Brain microvascular endothelial cell (primary cell): ENCODE measurements at regions not wholly inside any gene's neighbourhood (a gene's known extent, or its start where the extent isn't known, plus 50 kb on each side); places are given as distances from the start of the nearest gene placed in this dataset.

Experiments
- DNase-seq: peaks from one replicate; pipeline ENCODE4 v3.0.0-alpha.2; 2020
- H3K27ac ChIP-seq: fragments of 250-450 bp; sonication (Bioruptor Pico); 2 replicates; pipeline ENCODE4 v1.5.1; 2020; ENCODE audit warnings: mild to moderate bottlenecking, moderate library complexity
- H3K27me3 ChIP-seq: fragments of 250-450 bp; sonication (Bioruptor Pico); replicated peaks from 2 replicates; pipeline ENCODE4 v1.5.1; 2020; ENCODE audit warnings: mild to moderate bottlenecking
- H3K36me3 ChIP-seq: fragments of 250-450 bp; sonication (Bioruptor Pico); replicated peaks from 2 replicates; pipeline ENCODE4 v1.5.1; 2020; ENCODE audit warnings: mild to moderate bottlenecking
- H3K4me3 ChIP-seq: 2 replicates; pipeline ENCODE4 v1.5.1; 2011; ENCODE audit warnings: low read depth, mild to moderate bottlenecking, control low read depth, low read length, moderate library complexity
- in situ Hi-C: cut with HindIII; loops from 2 replicates; pipeline ENCODE4 v1.10.0; 2017; ENCODE audit warnings: low sequenced_read_pairs, low pct_ligation_motif_present
- TF ChIP-seq, protein P1 (sequence below): IDR thresholded peaks from 2 replicates; pipeline ENCODE4 v1.5.1; 2011; ENCODE audit warnings: low read depth, mild to moderate bottlenecking, moderate library complexity, low read length, control low read depth, inconsistent platforms; ENCODE audit errors: missing control alignments

GRCh38 chr16:65964752-65965151 is 401.7 kb upstream of the CDH5 start:
- H3K27ac ChIP-seq: no peak overlapping the region
- no peak overlapping the region for H3K4me3 ChIP-seq
- no peaks in the 10 kb centered on the region for H3K36me3 ChIP-seq
- TF ChIP-seq, protein P1, sequence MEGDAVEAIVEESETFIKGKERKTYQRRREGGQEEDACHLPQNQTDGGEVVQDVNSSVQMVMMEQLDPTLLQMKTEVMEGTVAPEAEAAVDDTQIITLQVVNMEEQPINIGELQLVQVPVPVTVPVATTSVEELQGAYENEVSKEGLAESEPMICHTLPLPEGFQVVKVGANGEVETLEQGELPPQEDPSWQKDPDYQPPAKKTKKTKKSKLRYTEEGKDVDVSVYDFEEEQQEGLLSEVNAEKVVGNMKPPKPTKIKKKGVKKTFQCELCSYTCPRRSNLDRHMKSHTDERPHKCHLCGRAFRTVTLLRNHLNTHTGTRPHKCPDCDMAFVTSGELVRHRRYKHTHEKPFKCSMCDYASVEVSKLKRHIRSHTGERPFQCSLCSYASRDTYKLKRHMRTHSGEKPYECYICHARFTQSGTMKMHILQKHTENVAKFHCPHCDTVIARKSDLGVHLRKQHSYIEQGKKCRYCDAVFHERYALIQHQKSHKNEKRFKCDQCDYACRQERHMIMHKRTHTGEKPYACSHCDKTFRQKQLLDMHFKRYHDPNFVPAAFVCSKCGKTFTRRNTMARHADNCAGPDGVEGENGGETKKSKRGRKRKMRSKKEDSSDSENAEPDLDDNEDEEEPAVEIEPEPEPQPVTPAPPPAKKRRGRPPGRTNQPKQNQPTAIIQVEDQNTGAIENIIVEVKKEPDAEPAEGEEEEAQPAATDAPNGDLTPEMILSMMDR: peak; percentile 27
- no peaks in the 10 kb centered on the region for H3K27me3 ChIP-seq
- in situ Hi-C loops: no loop called here
- no peak for DNase-seq

GRCh38 chr16:65961476-65962143 is 404.9 kb upstream of the CDH5 start:
- no peaks in the 10 kb centered on the region for H3K36me3 ChIP-seq
- DNase-seq: no peak
- in situ Hi-C loops: no loop called here
- H3K27ac ChIP-seq: no peak overlapping the region
- TF ChIP-seq, protein P1: no peak
- no peaks in the 10 kb centered on the region for H3K27me3 ChIP-seq
- no peak overlapping the region for H3K4me3 ChIP-seq

GRCh38 chr16:65959983-65960382 is 406.5 kb upstream of the CDH5 start:
- Histone ChIP-seq H3K36me3 (no peaks in the 10 kb centered on the region), H3K27me3 (no peaks in the 10 kb centered on the region), H3K27ac (no peak overlapping the region), H3K4me3 (no peak overlapping the region)
- DNase-seq: no peak
- in situ Hi-C loops: no loop called here
- TF ChIP-seq, protein P1: no peak

DNA sequence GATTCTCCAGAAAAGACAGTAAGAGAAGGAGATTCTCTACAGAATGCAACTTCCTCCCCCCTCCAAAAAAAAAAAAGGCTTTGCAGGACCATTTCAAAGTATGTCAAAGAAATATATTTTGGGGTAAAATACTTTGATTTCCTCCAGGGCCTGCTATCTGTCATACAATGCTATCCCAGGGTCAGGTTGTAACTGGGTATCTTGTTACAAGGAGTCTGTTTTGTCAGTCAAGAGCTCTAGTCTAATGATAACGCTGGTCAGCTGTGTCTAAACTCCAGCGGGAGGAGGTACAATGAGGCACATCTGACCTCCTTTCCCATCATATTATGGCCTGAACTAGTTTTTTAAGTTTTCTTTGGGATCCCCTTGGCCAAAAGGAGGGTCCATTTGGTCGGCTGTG is 408.4 kb upstream of the CDH5 start:
- Histone ChIP-seq H3K27me3 (no peaks in the 10 kb centered on the region), H3K4me3 (no peak overlapping the region), H3K36me3 (no peaks in the 10 kb centered on the region), H3K27ac (no peak overlapping the region)
- in situ Hi-C loops: no loop called here
- TF ChIP-seq, protein P1: no peak
- no peak for DNase-seq

DNA sequence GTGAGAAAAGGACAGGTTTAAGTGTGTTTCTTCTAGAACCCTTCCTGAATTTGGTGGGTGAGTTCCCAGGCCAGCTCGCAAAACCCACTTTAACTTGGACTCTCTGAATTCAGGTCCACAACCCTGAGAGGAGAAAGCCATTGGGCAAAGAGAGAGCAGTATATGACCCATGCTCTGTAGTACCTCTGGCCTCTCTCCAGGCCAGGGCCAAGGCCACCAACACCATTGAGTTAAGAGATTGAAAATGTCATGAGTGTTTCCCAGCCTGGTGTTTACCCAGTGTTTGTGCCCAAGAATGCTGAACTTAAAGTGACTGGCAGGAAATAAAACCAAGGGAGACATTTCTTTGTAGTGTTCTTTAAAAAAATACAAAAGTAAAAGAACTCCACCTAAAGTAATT is 410.4 kb upstream of the CDH5 start:
- TF ChIP-seq, protein P1: no peak
- Histone ChIP-seq H3K27me3 (no peaks in the 10 kb centered on the region), H3K27ac (no peak overlapping the region), H3K4me3 (no peak overlapping the region), H3K36me3 (no peaks in the 10 kb centered on the region)
- in situ Hi-C loops: no loop called here
- DNase-seq: no peak

GRCh38 chr16:65954446-65954845 is 412.0 kb upstream of the CDH5 start:
- Histone ChIP-seq H3K27ac (no peak overlapping the region), H3K36me3 (no peaks in the 10 kb centered on the region), H3K27me3 (no peaks in the 10 kb centered on the region), H3K4me3 (no peak overlapping the region)
- DNase-seq: no peak
- in situ Hi-C loops: no loop called here
- TF ChIP-seq, protein P1: no peak
